Dedifferentiated amniotic fluid mesenchymal stem cell (primary cell): ENCODE measurements at regions not wholly inside any gene's neighbourhood (a gene's known extent, or its start where the extent isn't known, plus 50 kb on each side); places are given as distances from the start of the nearest gene placed in this dataset.
"Not testable (repeated sequence)": the region's sequence is repeated elsewhere in the genome, so short reads cannot be mapped to it uniquely, and the experiment has no call there.

ENCODE experiments used
- DNase-seq: peaks from one replicate; pipeline ENCODE4 v3.0.0-alpha.2; 2016; ENCODE audit errors: extremely low spot score

GRCh38 chr18:46229641-46230040 lies 125.5 kb downstream of the HAUS1 start:
- DNase-seq = not testable (repeated sequence)

GRCh38 chr18:46236156-46236555 lies 132.0 kb downstream of the HAUS1 start:
- no peak for DNase-seq

- DNase-seq = no peak
Observed at GRCh38 chr18:46237891-46238290, 133.7 kb downstream of the HAUS1 start.

- DNase-seq = no peak
Observed at GRCh38 chr18:46239549-46239948, 135.4 kb downstream of the HAUS1 start.

- no peak for DNase-seq
Observed at GRCh38 chr18:46239998-46240397, 135.8 kb downstream of the HAUS1 start.

GRCh38 chr18:46241393-46241792 lies 137.2 kb downstream of the HAUS1 start:
- not testable (repeated sequence) for DNase-seq

GRCh38 chr18:46242183-46242582 lies 138.0 kb downstream of the HAUS1 start:
- DNase-seq = no peak

GRCh38 chr18:46243095-46243494 lies 138.9 kb downstream of the HAUS1 start:
- no peak for DNase-seq

GRCh38 chr18:46243673-46244072 lies 139.5 kb downstream of the HAUS1 start:
- DNase-seq = no peak

GRCh38 chr18:46246101-46246500 lies 141.9 kb downstream of the HAUS1 start:
- DNase-seq = no peak

GRCh38 chr18:46247942-46248341 lies 143.8 kb downstream of the HAUS1 start:
- no peak for DNase-seq

- peak; percentile 82 for DNase-seq
Observed at GRCh38 chr18:46250084-46250811, 146.1 kb downstream of the HAUS1 start.

GRCh38 chr18:46250812-46251173 lies 146.6 kb downstream of the HAUS1 start:
- no peak for DNase-seq

- no peak for DNase-seq
Observed at GRCh38 chr18:46252759-46253158, 148.6 kb downstream of the HAUS1 start.

GRCh38 chr18:46253498-46253897 lies 149.3 kb downstream of the HAUS1 start:
- no peak for DNase-seq

- DNase-seq = no peak
Observed at GRCh38 chr18:46256078-46256477, 151.9 kb downstream of the HAUS1 start.

GRCh38 chr18:46257366-46257765 lies 153.2 kb downstream of the HAUS1 start:
- DNase-seq = no peak

- DNase-seq = peak; percentile 41
Observed at GRCh38 chr18:46260016-46260878, 156.1 kb downstream of the HAUS1 start.

- DNase-seq = no peak
Observed at GRCh38 chr18:46260879-46261143, 156.6 kb downstream of the HAUS1 start.

GRCh38 chr18:46261799-46262198 lies 157.6 kb downstream of the HAUS1 start:
- DNase-seq = no peak

GRCh38 chr18:46262856-46263255 lies 158.7 kb downstream of the HAUS1 start:
- no peak for DNase-seq

- no peak for DNase-seq
Observed at GRCh38 chr18:46264255-46264654, 160.1 kb downstream of the HAUS1 start.
